HFFc6 (cell line): ENCODE measurements at regions not wholly inside any gene's neighbourhood (a gene's known extent, or its start where the extent isn't known, plus 50 kb on each side); places are given as distances from the start of the nearest gene placed in this dataset.
"Not testable (repeated sequence)": the region's sequence is repeated elsewhere in the genome, so short reads cannot be mapped to it uniquely, and the experiment has no call there.

Experiments
- DNase-seq: peaks from one replicate; pipeline ENCODE4 v3.0.0-alpha.2; 2018
- H3K27ac Mint-ChIP-seq: 2 replicates; pipeline ENCODE4 v1.8.0; 2020; ENCODE audit warnings: mild to moderate bottlenecking, mixed read lengths
- H3K27me3 Mint-ChIP-seq: 2 replicates; pipeline ENCODE4 v1.8.0; 2021; ENCODE audit warnings: mild to moderate bottlenecking, moderate library complexity, mixed read lengths; ENCODE audit not compliant: insufficient read depth
- H3K36me3 Mint-ChIP-seq: 2 replicates; pipeline ENCODE4 v1.8.0; 2021; ENCODE audit warnings: low read depth, mixed read lengths
- H3K4me1 Mint-ChIP-seq: 2 replicates; pipeline ENCODE4 v1.8.0; 2020; ENCODE audit warnings: low read depth, mixed read lengths
- H3K4me3 Mint-ChIP-seq: 2 replicates; pipeline ENCODE4 v1.8.0; 2020; ENCODE audit warnings: mild to moderate bottlenecking, moderate library complexity, mixed read lengths
- H3K9me3 Mint-ChIP-seq: 2 replicates; pipeline ENCODE4 v1.8.0; 2020; ENCODE audit warnings: mild to moderate bottlenecking, mixed read lengths
- TF ChIP-seq, protein P1 (sequence below): fragments of 200-600 bp; sonication (generic); IDR thresholded peaks from 2 replicates; pipeline ENCODE4 v1.5.0; 2021; ENCODE audit warnings: antibody characterized with exemption, mild to moderate bottlenecking

DNA sequence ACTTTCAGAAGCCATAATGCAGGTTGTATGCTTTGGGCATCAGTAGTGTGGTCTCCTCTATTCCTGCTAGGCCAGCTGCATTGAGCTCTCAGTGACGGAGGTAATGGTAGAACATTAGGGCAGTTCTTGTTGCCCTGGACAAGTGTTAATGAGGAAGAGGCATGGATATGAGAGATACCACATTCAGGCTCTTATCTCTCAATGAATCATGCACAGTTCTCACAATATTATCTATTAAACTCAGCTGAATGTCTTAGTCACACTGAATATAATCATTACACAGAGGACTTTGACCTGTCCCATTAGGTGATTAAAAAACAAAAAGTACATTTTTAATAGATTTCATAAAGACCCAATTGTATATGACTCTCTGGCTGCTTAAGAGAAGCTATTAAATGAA, 76.6 kb upstream of the SSBP2 start:
- Mint-ChIP-seq H3K4me1 (peaks cover 21% of the 10 kb centered on the region), H3K27me3 (peaks cover 3% of the 10 kb centered on the region; the same call in 1 of the 2 replicates), H3K36me3 (no peaks in the 10 kb centered on the region), H3K27ac (no peak overlapping the region), H3K9me3 (no peaks in the 10 kb centered on the region), H3K4me3 (no peak overlapping the region)
- TF ChIP-seq, protein P1, sequence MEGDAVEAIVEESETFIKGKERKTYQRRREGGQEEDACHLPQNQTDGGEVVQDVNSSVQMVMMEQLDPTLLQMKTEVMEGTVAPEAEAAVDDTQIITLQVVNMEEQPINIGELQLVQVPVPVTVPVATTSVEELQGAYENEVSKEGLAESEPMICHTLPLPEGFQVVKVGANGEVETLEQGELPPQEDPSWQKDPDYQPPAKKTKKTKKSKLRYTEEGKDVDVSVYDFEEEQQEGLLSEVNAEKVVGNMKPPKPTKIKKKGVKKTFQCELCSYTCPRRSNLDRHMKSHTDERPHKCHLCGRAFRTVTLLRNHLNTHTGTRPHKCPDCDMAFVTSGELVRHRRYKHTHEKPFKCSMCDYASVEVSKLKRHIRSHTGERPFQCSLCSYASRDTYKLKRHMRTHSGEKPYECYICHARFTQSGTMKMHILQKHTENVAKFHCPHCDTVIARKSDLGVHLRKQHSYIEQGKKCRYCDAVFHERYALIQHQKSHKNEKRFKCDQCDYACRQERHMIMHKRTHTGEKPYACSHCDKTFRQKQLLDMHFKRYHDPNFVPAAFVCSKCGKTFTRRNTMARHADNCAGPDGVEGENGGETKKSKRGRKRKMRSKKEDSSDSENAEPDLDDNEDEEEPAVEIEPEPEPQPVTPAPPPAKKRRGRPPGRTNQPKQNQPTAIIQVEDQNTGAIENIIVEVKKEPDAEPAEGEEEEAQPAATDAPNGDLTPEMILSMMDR, result no peak
- DNase-seq, result no peak

DNA sequence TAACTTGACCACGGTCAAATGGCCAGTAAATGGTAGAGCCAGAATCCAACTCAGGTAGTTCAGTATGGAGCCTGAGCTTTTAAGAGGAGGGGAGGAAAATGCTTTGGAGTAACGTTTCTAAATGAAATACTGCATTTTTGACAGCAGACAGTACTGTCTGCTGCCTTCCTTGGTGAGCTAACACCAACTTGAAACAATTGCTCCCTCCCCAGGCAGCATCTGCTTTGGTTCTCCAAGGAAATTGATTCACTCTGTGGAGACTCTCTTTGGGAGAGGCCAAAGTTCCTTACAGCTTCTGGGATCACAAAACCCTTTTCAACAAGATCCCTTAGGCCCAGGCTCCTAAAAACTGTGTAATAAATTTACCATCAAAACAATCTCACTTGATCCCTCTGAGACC, 75.2 kb upstream of the SSBP2 start:
- H3K9me3 Mint-ChIP-seq, result no peaks in the 10 kb centered on the region
- H3K4me3 Mint-ChIP-seq, result no peak overlapping the region
- peaks cover 21% of the 10 kb centered on the region for H3K4me1 Mint-ChIP-seq
- no peaks in the 10 kb centered on the region for H3K36me3 Mint-ChIP-seq
- TF ChIP-seq, protein P1, result peak; percentile 18; the same call in 1 of the 2 replicates
- H3K27me3 Mint-ChIP-seq, result peaks cover 3% of the 10 kb centered on the region; the same call in 1 of the 2 replicates
- DNase-seq, result peak; percentile 34
- no peak overlapping the region for H3K27ac Mint-ChIP-seq

DNA sequence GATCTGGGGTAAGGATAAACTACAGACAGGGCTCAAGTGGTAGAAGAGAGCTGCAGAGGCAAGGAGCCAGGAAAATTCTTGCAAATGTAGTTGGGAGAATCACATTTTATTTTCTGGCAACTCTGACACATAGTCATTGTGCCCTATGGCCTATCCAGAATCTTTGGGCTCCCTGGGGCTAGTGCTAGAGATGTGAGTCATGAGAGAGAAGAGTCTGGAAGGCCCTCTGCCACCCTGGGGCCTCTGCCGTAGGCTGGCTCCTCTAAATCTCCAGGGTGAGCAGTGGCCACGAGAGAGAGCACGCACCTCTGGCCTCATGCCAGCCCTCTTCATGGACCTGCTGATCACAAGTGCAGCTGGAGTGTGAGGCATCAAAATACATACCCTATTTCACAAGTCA, 74.3 kb upstream of the SSBP2 start:
- H3K4me1 Mint-ChIP-seq, result peaks cover 26% of the 10 kb centered on the region
- no peaks in the 10 kb centered on the region for H3K9me3 Mint-ChIP-seq
- no peaks in the 10 kb centered on the region for H3K36me3 Mint-ChIP-seq
- H3K27me3 Mint-ChIP-seq, result peaks cover 3% of the 10 kb centered on the region; the same call in 1 of the 2 replicates
- TF ChIP-seq, protein P1, result no peak
- H3K27ac Mint-ChIP-seq, result peak overlapping the region; percentile 62; the same call in 1 of the 2 replicates
- peak; percentile 95 for DNase-seq
- no peak overlapping the region for H3K4me3 Mint-ChIP-seq

DNA sequence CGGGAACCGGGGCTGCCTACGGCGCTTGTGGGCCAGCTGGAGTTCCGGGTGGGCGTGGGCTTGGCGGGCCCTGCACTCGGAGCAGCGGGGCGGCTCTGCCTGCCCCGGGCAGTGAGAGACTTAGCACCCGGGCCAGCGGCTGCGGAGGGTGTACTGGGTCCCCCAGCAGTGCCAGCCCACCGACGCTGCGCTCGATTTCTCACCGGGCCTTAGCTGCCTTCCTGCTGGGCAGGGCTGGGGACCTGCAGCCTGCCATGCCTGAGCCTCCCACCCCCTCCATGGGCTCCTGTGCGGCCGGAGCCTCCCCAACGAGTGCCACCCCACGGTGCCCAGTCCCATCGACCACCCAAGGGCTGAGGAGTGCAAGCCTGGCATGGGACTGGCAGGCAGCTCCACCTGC, 72.8 kb upstream of the SSBP2 start:
- not testable (repeated sequence) for H3K9me3 Mint-ChIP-seq, H3K27ac Mint-ChIP-seq, H3K36me3 Mint-ChIP-seq, H3K27me3 Mint-ChIP-seq, H3K4me3 Mint-ChIP-seq, DNase-seq
- H3K4me1 Mint-ChIP-seq, result peaks cover 34% of the 10 kb centered on the region

DNA sequence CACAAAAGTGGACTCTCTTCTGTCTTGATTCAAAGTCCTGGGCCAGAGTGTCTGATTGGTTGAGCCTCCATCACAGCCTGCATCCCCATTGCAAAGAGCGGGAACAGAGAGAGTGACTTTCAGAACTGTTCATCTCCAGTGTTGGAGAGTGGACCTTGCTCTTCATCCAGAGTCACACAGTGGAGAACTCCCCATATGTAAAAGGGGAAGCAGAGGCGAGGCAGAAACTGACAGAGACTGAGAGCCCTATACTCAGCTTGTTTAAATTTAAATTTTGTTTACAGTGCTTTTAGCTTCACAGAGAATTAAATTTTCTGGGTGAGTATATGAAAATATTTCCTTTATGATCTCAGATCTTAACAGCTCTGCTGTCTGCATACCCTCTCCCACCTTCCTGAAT, 70.0 kb upstream of the SSBP2 start:
- no peak for DNase-seq
- TF ChIP-seq, protein P1, result no peak
- no peaks in the 10 kb centered on the region for H3K27me3 Mint-ChIP-seq
- H3K9me3 Mint-ChIP-seq, result no peaks in the 10 kb centered on the region
- no peak overlapping the region for H3K27ac Mint-ChIP-seq
- H3K4me1 Mint-ChIP-seq, result peaks cover 31% of the 10 kb centered on the region
- no peaks in the 10 kb centered on the region for H3K36me3 Mint-ChIP-seq
- no peak overlapping the region for H3K4me3 Mint-ChIP-seq

DNA sequence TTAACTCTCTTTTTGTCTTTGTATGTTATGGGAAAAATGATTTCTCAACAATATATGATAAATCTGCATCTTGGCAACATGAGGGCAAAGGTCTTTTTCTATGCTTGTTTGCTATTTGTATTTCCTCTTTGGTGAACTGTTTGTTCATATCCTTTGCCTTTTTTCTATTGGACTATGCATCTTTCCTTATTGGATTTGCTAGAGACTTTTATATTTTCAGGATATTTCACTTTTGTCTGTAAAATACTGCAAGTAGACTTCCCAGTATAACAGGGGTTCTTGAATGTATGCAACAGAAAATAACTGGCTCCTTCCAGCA, 69.4 kb upstream of the SSBP2 start:
- H3K27ac Mint-ChIP-seq, result no peak overlapping the region
- DNase-seq, result no peak
- TF ChIP-seq, protein P1, result no peak
- H3K4me3 Mint-ChIP-seq, result no peak overlapping the region
- no peaks in the 10 kb centered on the region for H3K36me3 Mint-ChIP-seq
- H3K9me3 Mint-ChIP-seq, result no peaks in the 10 kb centered on the region
- no peaks in the 10 kb centered on the region for H3K27me3 Mint-ChIP-seq
- H3K4me1 Mint-ChIP-seq, result peaks cover 25% of the 10 kb centered on the region
